OCI-LY3 (cell line): ENCODE measurements at regions not wholly inside any gene's neighbourhood (a gene's known extent, or its start where the extent isn't known, plus 50 kb on each side); places are given as distances from the start of the nearest gene placed in this dataset.

ENCODE experiments used
- CTCF ChIP-seq: fragments of 200-600, 300-600 bp; sonication (generic); IDR thresholded peaks from 2 replicates; pipeline ENCODE4 v1.5.1; 2014; ENCODE audit warnings: antibody characterized with exemption, low read length, low read depth
- EZH2phosphoT487 ChIP-seq: fragments of 200-600 bp; shearing (Covaris generic); IDR thresholded peaks from 2 replicates; pipeline ENCODE4 v1.6.1; 2018; ENCODE audit warnings: antibody characterized with exemption, mixed run types, low read depth

- TF ChIP-seq CTCF (no peak), EZH2phosphoT487 (no peak)
These were observed 140.2 kb upstream of the SGCD start for GRCh38 chr5:156186760-156187159.
